NCI-H82 treated with DMSO at 0.1 percent for 48 hours (cell line): ENCODE measurements at regions not wholly inside any gene's neighbourhood (a gene's known extent, or its start where the extent isn't known, plus 50 kb on each side); places are given as distances from the start of the nearest gene placed in this dataset.

ENCODE experiments used
- DNase-seq: peaks from one replicate; lab custom pipeline; 2025; ENCODE audit not compliant: unreplicated experiment; lab: John Stamatoyannopoulos, UW

DNA sequence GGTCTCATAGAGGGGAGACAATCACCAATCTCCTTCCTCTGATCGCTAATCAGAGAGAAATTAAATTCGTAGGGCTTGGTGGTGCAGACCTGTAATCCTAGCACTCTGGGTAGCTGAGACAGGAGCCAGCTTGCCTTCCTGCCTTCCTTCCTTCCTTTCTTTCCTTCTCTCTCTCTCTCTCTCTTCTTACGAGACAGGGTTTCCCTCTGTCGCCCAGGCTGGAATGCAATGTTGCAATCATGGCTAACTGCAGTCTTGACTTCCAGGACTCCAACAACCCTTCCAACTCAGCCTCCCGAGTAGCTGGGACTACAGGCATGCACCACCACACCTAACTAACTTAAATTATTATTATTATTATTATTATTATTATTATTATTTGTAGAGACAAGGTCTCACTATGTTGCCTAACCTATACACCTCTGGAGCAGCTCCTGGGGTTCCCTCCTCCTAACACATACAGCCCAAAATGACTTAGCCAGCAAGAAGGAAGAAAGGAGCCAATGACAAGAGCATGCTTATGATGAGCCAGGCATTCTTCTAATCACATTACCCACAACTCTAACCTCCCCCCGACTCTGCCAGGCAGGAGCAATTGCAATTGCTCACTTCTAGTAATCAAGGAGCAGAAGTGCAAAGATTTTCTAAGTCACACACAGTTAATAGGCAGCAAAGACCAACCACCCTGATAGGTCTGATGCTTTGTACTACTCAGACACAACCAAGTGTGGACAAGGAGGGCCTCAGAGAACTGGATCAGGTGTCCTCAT, 105.4 kb upstream of the F3 start:
- no peak for DNase-seq

DNA sequence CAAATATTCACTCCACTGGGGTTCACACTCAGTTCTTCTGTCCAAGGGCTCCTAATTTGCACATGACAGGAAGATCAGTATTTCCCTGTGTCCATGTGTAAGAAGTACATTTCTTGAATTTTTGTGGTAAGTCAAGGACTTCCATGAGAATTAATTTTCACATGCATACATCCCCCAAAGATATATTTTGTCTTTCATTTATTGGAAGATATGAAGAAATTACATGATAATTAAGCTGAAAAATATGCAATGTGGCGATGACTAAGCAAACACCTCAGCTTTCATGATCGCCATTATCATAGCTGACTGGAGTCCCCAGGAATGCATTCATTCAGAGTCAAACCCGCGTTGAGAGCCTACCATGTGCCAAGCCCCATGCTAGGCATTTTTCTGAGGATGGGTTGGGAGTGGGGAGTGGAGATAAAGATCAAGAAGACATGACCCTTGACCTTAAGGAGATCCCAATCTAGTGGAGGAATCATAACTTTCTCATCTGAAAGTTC, 104.6 kb upstream of the F3 start:
- DNase-seq = no peak

DNA sequence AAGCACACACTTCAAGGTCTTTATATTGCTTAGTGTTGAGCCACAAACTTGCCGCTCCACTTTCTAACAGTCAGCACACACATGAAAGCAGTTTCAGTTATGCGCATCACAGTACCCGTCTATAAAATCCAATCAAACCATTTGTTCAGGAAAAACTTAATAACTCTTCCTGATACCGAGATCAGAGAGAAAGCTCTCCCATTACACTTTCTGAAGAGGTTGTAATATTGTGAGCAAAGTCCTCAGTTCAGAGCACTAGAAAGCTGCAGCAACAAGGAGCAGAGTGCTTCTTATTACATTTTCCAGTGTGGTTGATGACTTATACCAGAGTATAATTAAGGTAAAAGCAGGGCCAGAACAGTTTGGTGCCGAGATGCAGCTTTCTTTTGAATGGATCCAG, 102.8 kb upstream of the F3 start:
- DNase-seq = no peak

DNA sequence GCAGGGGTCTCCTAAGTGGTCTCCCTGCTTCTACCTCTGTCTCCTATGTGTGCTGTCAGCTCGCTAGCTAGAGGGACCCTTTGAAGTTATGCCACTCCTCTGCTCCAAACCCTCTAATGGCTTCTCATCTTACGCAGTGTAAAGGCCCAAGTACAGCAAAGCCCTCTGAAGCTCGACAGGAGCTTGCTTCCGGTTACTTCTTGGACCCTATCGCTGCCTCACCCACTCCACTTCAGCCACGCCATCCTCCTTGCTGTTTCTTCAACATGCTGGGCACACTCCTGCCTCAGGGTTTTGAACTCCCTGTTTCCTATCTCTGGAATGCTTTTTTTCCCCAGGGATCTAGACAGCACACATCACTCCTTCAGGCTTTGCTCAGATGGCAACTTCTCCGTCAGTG, 102.3 kb upstream of the F3 start:
- DNase-seq = no peak

DNA sequence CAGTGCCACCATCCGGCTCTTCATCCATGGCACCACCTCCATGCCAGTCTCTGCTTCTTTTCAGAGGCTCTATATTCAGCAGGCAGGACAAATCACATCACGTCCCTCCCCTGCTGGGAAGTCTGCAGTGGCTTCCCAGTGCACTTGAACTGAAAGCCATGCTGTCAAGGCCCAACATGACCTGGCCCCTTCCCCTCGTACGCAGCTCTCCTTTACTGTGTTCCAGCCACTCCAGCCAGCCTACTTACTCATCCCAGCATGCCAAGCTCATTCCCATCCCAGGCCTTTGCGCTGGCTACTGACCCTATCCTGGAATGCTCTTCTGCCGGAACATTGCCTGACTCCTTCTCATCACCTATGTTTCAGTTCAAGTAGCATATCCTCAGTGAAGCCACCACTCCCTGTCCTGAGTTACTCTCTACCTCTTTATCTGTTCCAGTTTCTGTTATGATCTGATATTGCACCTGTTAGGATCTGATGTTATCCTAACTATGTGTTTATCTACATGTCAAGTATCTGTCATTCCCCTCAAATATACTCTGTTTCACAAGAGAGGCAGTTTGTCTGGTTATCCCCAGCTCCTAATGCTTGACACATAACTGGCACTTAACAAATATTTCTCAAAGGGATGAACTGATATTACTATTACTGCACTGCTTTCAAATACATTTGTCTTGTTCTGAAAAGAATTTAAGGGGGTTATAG, 101.2 kb upstream of the F3 start:
- no peak for DNase-seq

DNA sequence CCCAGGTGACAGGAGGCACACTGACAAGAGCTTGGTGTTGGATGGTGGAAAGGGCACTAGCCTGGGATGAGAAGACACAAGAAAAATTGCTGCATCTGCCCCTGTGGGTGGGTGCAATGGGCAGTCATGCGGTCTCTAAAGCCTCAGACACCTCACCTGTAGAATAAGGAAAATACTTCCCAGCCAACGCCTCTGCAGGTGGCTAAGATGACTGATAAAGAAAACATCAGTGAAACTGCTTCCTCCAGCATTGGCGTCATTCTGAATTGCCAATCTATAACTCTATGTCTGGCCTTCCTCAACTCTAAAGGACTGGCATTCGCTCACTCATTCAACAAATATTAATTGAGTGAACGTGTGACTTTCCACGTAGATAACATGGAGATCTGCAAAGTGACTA, 100.4 kb upstream of the F3 start:
- DNase-seq = no peak

DNA sequence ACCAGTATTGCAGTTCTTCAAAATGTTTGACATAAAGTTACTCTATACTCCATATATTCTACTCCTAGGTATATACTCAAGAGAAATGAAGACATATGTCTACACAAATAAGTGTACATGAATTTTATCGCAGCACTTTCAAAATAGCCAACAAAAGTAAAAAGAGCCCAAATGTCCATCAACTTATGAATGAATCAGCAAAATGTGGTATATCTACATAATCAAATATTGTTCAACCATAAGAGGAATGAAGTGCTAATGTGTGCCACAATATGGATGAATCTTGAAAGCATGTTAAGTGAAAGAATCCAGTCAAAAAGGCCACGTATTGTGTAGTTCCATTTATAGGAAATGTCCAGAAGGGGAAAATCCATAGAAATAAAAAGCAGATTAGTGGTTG, 98.6 kb upstream of the F3 start:
- DNase-seq = no peak

DNA sequence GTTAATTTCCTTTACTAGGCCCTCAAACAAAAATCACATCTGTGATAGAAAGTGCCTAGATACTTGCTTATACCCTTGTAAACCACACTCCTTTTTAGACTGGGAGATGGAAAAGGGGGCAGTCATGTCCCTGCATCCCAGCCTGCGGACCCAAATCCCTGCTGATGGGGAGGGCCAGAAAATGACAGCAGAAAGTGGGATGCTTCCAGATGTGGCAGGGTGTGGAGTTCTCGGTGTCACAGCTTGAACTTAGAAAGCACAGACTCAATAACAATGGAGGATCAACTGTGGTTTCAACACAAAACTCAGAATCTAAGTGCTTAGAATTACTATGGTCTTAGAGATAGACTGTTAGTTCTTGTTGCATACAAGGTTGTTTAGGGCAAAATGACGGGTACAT, 95.6 kb upstream of the F3 start:
- DNase-seq = no peak

DNA sequence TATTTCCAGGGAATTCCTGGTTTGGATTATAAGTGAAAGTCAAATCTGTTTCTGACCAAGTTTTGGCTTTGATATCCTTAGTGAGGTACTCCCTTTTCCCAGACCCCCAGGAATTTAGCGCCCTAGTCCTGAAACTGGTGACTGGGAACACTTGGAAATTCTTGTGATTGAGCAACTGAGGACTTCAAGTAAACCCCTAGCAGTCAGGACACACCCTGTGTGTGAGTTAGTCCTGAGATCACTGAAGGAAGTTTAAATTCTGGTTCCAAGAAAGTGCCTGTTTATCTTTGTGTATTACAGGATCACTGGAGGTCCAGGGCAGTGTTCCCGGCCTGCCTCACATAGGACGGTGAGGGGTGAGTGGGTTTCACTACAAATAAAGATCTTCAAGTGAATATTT, 95.1 kb upstream of the F3 start:
- no peak for DNase-seq

DNA sequence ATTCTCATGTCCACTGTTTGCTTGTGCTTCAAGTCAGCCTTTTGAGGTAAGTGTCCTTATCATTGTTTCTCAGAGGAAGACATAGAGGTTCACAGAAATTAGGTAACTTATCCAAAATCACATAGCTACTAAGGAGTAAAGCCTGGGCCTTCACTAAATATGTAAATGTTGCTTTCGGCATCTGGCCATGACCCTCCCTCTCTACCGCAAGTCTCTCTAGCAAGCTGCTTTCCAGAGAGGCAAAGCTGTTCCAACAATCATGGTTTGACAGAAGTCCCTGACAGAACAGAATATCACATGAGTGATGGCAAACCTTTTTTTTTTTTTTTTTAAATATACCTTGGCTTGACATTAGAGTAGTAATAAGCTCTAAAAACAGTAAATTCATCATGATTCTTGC, 94.5 kb upstream of the F3 start:
- DNase-seq = no peak

DNA sequence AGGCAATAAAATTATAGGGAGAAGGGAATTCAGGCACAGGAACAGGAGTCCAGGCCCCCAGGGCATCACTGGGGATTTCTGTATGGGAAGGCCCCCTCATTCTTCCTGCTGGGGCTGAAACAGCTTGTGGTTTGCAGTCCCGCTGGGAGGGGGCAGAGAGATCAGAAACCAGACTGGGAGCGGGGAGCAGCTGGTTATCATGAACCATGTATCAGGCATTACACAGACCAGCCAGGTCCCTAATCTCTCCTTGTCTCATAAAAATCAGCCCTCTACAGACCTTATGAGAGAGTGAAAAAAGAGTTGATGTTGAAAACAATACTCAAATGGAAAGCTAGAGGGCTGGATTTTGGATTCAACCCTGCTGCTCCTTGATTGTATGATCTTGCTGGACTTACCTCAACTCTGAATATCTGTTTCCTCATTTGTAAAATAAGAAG, 93.4 kb upstream of the F3 start:
- DNase-seq = no peak

DNA sequence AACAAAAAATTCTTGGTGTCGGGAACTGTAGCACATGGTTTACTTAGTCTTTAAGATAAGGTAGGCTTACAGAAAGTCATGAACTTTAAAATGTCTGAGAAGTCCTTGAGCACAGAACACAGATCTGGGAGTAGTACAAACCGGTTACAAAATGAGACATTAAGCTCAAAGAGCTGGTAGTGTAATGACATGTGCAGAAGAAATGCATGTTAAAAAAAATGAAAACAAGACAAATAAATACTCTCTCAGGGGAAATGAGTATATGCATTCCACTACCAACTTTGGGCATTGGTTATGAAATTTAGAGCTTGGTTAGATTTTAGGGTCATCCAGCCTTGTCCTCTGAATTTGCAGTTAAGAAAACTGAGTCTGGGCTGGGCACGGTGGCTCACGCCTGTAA, 91.5 kb upstream of the F3 start:
- DNase-seq = no peak

DNA sequence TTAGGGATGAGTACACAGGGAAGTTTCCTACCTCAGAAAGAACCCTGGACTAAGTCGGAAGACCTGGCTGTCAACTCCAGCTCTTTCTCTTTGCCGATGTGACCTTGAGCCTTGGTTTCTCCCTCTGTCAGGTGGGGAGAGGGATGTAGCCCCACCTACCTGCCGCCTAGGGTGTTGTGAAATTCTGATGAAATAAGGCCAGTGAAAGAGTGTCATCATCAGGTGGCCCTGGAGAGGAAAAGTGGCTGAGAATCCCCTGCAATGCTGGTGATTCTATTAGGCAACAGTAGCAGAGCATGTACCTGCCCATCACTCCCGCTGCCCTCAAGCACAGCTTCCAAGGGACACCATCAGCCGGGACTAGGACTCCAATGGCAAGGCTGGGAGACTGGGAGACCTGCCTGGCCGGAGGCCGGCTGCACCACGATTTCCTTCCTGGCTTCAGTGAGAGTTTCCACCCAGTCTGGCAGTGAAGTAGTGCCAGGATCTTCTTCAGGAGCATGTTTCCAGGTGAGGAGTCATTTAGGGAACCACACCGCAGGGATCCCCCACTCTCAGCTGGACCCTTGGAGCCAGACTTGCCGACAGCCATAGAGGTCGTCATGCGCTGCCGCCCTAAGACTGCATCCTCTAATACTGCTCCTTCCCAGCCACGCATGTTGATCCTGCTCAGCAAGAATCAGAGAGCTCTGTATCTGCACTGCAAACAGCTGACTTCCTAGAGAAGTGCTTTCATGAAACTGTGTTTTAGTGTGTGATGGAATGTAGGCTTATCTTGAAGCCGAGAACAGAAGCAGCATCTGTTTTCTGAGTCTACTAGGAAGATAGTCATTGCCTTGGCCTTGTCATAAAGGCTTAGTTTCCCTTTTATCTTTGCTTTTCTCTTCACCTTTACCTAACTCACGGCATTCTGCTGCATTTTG, 88.0 kb upstream of the F3 start:
- DNase-seq = no peak

DNA sequence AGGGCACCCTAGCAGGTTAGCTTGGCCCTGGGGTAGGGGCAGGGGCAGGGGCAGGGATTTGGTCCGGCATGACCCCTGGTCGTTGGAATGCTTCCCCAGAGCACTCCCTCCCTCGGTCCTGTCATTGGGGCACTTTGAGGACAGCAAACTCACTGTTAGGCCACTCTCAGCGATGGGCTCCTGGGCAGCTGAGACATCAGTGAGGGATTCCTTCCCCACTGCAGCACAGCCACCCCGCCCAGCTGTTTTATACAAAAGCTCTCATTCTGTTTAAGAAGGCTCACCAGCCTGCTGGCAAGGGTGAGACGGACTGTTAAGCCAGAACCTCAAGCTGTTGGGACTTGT, 86.9 kb upstream of the F3 start:
- DNase-seq = no peak

DNA sequence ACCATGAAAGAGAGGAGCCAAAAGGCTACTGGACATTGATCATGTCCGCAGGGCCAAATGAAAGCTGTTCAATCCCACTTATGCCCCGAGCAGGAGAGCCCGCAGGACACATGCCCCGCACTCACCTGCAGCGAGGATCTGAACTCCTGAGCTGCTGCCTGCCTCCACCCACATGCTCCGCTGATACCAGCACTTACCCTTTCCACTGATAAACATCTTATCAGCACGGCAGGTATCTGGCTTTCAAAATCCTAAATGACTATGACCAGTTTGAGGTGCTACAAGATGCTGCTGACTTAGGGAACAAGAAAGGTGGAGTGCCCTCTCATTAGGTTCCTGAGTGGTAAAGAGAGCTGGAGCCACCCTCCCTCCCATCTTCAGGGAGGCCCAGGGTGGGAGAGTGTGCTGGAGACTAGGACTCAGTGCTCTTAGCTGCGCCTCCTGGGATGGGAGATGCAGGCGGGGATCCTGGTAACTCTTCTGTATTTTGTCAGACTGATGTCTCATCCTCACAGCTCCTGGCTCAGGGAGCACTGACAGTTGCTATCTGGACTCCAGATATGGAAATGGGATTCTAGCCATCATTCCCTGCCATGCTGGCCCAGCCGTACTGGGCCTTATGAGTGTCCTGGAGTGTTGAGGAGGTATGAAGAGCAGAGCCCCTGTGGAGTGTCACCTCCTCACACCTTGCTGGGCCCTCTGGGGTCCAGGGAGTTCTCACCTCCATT, 86.4 kb upstream of the F3 start:
- DNase-seq = no peak

DNA sequence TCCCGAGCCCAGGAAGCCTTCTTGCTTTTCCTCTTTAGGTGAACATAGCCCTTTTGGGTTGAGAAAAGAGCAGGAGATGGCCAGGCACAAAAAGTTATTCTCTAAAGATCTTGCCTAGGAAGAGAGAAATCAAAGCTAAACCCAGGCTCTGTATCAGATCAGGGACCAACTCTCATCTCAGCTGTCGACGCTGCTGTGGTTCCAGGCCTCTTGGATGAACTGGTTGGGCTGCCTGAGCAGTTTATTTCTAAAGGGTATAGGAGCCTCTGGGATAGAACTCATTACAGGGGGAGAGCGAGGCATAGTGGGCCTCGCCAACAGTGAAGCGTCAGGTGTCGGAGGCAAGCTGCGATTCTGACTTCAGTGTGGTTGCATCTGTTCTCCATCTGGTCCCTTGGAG, 82.6 kb upstream of the F3 start:
- DNase-seq = no peak

DNA sequence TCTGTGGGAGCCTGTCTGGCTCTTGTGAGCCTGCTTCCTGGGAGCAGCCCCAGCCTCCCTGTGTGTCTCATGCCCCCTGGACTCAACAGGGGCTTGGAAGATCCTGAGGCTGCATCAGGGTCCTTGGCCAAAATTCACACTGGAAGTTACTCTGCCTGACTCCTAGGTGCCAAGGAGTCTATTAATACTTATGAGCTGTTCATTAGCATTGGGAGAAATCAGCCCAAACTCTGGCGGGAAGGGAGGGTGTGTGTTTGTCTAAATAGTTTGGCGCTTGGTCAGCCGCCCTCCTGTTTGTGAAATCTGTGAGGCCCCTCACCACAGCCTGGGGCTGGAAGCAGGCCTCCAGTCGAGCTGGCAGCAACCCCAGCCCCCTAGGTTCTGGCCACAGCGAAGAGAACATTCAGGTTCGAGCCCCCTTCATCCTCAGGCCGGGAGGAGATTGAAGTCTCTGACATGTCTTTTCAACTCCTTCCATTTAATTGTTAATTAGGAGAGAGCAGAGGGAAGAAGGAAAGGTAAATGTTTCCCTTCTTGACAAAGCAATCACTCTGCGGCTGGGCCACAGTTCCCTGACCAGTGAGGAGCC, 82.1 kb upstream of the F3 start:
- DNase-seq = no peak

DNA sequence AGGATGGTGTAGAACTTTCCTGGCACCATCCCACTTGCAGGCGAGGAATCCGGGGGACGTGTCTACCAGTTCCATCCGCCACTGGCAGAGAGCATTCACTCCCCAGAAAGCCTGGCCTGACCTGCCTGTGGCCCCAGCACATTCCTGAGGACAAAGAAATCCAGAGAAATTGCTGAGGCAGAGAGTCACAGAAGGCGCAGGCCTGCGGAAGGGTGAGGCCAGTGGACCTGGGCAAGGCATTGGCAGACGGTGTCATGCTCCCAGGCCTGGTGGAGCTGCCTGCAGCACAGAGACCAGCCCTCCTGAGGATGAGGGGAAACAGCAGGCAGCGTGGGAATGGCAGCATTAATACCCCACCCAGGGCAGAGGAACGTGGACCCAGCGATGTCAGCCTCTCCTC, 81.2 kb upstream of the F3 start:
- DNase-seq = no peak

DNA sequence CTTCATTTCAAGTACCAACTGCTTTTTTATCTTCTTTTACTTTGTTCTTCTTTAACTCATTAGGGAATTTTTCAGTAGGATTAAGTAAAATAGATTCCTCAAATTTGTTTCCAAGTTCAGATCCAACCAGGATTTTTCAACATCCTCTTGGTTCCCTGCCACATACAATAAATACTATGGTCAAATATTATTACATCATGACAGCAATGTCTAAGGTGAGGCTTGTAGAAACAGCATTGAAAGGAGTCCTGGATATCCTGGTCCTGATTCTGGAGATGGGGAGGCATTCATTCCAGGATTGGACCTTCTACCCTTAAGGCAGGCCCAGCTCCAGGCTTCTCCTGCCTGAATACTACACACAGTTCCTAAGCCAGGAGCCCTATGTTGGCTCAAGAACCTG, 80.2 kb upstream of the F3 start:
- no peak for DNase-seq

DNA sequence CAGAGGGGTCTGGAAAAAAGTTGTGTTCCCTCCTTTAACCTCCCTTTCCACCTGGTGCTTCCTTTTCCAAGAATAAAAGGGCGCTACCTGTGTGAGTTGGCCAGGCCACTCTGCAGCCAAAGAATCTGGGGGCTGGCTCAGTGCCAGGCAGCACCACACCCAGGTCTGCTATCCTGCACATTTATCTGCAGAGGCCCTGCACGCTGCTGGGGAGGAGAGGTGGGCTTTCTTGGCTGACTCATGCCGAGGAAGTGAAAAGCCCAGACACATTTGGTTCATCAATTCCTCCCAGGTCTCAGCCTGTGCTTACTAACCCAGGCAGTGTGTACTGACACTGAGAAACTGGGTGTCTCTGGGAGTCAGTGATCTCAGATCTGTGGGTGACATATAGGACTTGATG, 79.8 kb upstream of the F3 start:
- DNase-seq = no peak
